ENCODE measurements at regions not wholly inside any gene's neighbourhood (a gene's known extent, or its start where the extent isn't known, plus 50 kb on each side); places are given as distances from the start of the nearest gene placed in this dataset.

DNA sequence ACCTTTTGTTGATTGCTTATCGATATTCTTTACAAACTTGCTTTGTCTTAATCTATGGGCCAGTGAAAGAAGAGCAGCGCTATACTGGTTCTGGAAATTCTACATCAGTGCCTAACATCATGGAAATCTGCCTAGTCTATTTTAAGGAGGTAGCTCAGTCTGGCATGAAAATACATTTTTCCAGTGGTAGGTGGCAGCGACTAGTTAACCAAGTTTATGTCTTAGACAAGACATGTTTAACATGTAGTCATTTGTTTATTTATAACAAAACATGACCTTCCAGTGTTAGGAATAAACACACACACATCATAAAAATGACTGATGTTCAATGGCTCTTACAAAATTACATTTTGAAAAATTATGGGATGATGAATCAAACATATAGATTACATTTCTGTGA is 336.0 kb upstream of the SOX5 start:
- DNase-seq (ENCODE audit: low spot score) = no peak
- ATAC-seq (ENCODE audit: low FRiP score) = no peak
- TF ChIP-seq, protein P1, sequence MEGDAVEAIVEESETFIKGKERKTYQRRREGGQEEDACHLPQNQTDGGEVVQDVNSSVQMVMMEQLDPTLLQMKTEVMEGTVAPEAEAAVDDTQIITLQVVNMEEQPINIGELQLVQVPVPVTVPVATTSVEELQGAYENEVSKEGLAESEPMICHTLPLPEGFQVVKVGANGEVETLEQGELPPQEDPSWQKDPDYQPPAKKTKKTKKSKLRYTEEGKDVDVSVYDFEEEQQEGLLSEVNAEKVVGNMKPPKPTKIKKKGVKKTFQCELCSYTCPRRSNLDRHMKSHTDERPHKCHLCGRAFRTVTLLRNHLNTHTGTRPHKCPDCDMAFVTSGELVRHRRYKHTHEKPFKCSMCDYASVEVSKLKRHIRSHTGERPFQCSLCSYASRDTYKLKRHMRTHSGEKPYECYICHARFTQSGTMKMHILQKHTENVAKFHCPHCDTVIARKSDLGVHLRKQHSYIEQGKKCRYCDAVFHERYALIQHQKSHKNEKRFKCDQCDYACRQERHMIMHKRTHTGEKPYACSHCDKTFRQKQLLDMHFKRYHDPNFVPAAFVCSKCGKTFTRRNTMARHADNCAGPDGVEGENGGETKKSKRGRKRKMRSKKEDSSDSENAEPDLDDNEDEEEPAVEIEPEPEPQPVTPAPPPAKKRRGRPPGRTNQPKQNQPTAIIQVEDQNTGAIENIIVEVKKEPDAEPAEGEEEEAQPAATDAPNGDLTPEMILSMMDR (IDR thresholded peaks at IDR 0.05) = no peak

DNA sequence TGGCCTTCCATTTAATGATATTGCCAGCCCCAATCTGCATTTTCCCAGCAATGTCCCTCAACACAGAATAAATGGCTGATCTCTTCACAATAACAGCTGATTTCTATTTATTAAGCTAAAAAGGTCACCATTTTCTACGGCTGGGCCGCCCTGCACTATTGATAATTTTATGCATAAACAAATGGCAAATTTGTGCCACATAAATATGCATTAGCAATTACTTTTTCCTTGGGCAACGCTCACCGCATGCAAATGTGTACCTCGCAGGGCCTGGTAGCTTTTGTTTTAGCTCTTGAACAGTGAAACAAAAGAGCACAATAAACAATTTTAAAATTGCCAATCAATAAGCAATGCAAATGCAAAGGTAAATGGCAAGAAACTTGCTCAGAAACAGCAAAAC is 331.9 kb upstream of the SOX5 start:
- TF ChIP-seq, protein P1 (IDR thresholded peaks at IDR 0.05) = no peak
- ATAC-seq (ENCODE audit: low FRiP score) (no peak), DNase-seq (ENCODE audit: low spot score) (no peak)

DNA sequence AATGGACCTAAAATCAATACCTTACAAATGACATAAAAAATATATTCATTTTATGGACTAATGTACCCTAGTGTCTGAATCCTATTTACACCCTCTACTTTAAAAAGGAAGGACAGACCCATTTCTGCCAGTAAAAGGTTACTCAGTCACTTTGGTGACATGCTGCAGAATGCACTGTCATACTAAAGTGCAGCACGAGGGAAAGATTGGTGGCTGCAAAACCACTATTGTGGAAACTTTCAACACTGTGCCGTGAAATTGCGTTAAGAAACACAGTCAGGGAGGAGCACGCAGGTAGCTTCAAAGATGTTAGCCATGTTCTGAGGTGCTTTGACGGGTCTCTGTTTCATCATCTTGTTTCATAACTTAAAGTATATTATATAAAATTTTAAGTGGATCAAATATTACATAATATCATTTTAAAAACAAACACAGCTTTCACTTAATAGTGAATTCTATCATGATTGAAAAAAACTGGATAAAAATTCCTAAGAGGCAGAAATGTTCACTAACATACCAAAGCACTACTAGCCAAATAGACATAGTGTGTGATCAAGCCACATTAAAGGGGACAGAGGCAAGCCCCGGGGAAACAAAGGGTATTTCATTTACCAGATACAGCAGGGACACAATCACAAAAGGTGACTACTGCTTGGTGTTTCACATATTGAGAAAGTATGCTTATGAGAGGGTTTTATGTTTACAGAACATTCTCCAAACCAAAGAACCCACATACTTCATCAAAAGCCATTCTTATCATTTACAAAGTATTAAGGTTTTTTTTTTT is 330.8 kb upstream of the SOX5 start:
- ATAC-seq (ENCODE audit: low FRiP score) (no peak), DNase-seq (ENCODE audit: low spot score) (no peak)
- TF ChIP-seq, protein P1 (IDR thresholded peaks at IDR 0.05) = no peak

DNA sequence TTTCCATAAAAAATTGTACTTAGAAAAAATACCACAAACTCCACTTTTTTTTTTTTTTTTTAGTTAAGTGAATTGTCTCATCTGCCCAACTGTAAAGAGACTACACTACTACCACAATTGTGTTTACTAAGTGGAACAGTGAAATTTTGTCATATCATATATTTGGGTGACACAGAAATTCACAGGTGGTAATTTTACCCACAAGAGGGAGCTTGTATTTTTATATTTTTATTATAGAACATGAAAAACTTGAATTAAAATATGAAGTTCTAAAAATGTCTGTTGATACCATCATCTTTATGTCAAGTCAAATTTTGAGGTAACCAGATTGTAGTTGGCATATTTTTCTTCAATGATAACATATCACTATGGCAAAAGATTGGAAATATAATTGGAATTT is 329.4 kb upstream of the SOX5 start:
- DNase-seq (ENCODE audit: low spot score) (no peak), ATAC-seq (ENCODE audit: low FRiP score) (no peak)
- TF ChIP-seq, protein P1 (IDR thresholded peaks at IDR 0.05) = no peak

DNA sequence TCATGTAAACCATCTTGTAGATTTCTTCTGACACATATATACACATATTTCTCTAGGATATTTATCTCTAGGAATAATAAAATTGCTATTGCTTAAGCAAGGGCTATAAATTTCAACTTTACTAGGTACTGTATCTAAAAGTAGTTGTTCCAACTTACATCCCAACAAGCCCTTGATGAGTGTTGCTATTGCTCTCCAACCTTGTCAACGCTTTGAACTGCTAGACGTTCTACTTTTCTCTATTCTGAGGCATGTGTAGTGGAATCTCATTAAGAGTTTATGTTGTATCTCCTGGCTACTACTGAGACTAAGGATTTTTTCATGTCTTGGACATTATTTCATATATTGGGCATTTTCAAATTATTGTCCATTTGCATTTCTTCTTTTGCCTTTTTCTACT is 321.5 kb upstream of the SOX5 start:
- TF ChIP-seq, protein P1 (IDR thresholded peaks at IDR 0.05) = no peak
- DNase-seq (ENCODE audit: low spot score) (no peak), ATAC-seq (ENCODE audit: low FRiP score) (no peak)

DNA sequence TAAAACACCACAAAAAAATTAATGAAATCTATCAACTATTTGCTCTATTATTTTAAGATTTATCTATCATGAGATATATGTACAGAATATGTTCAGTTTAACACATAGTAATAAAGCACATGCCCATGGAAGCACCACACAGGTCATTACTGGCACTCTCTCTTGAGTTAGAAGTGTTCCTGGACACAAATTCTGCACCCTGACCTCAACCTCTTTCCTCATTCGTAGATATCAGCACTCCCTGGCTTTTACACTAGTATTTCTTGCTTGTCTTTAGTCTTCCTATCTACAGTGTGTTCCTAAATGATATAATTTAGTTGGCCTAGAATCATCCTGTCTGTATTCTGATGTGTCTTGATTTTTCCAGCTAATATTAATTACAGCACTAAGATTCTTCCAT is 321.0 kb upstream of the SOX5 start:
- TF ChIP-seq, protein P1 (IDR thresholded peaks at IDR 0.05) = no peak
- no peak for DNase-seq (ENCODE audit: low spot score)
- ATAC-seq (ENCODE audit: low FRiP score) = no peak

DNA sequence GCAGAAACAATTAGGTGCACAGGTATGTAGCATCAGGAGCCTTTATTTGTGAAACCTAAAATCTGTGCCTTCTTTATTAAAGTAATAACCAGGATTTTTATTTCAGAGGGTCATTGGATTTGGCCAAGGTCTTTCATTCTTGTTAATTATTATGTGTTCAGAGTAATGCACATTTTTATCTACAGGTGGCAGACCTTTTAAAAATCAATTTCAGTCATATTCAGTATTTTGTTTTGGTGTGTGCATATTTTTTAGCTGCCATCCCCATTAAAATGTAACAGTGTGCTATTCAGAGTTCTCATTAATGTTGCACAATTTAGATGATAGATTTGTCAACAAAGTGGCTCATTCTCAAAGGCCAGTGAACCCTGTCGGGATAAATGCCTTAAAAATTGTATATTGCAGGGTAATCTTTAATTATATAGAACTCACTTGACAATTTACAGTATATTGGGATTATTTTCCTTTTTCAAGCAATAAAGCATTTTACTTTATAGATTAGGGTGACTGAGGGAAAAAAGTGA is 319.3 kb upstream of the SOX5 start:
- DNase-seq (ENCODE audit: low spot score) (no peak), ATAC-seq (ENCODE audit: low FRiP score) (no peak)
- TF ChIP-seq, protein P1 (IDR thresholded peaks at IDR 0.05) = no peak

All from omental fat pad (tissue), 3 donors.